ENCODE measurements at regions not wholly inside any gene's neighbourhood (a gene's known extent, or its start where the extent isn't known, plus 50 kb on each side); places are given as distances from the start of the nearest gene placed in this dataset.

DNA sequence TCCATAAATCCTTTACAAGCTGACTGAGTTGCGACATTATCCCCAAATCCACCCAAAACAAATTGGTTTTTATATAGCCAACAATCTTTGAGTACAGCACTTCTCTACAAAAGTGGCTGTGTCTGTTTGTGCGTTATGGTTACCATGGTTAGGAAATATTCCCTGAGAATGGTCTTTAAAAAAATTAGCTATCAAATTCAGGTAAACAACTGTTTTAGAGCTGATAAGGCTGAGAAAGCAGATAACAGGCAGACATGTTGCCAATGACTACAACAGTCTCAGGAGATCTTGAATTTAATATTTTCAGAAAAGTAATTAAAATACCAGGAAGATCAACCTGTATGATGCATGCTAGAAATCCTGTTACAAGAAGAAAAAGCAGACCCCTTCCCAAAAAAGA is 248.0 kb downstream of the RASSF9 start:
- no peak for DNase-seq (ENCODE audit: extremely low read depth, low read depth)
- TF ChIP-seq, protein P1, sequence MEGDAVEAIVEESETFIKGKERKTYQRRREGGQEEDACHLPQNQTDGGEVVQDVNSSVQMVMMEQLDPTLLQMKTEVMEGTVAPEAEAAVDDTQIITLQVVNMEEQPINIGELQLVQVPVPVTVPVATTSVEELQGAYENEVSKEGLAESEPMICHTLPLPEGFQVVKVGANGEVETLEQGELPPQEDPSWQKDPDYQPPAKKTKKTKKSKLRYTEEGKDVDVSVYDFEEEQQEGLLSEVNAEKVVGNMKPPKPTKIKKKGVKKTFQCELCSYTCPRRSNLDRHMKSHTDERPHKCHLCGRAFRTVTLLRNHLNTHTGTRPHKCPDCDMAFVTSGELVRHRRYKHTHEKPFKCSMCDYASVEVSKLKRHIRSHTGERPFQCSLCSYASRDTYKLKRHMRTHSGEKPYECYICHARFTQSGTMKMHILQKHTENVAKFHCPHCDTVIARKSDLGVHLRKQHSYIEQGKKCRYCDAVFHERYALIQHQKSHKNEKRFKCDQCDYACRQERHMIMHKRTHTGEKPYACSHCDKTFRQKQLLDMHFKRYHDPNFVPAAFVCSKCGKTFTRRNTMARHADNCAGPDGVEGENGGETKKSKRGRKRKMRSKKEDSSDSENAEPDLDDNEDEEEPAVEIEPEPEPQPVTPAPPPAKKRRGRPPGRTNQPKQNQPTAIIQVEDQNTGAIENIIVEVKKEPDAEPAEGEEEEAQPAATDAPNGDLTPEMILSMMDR (IDR thresholded peaks at IDR 0.05; ENCODE audit: low read depth, low read length) = no peak

DNA sequence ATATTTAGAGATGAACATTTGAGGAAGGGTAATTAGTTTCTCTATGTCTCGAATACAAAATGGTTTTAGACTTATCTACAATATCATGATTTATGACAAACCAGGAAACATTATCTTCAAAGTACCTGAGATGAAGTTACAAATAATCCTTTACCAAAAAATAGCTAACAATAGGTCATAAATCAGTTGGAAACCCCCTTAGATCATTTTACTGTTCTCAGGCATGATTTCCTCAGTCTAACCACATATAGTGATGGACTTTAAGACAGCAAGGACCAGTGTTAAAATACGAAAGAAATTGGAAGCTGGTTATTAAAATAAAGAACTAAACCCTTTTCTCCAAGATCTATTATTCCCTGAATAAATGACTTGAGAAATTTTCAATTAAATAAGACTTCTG is 235.4 kb downstream of the RASSF9 start:
- TF ChIP-seq, protein P1 (IDR thresholded peaks at IDR 0.05; ENCODE audit: low read depth, low read length) = no peak
- no peak for DNase-seq (ENCODE audit: extremely low read depth, low read depth)

DNA sequence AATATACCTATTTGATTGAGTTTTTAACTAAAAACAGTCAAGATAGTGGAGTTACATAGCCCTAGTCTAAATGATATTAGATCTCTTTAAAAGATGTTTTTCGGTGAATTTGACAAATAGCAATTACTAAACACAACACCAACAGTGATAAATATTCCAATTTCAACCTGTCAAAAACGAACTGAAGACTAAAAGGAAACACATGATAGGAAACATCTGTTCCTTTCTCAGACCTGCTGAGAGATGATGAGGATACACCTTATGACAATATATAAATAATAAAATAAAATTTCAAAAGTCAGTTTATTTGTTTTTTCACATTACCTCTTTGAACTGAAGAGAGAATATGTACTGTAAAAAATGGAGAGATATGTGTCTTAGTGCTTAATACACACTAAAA is 232.7 kb downstream of the RASSF9 start:
- TF ChIP-seq, protein P1 (IDR thresholded peaks at IDR 0.05; ENCODE audit: low read depth, low read length) = no peak

DNA sequence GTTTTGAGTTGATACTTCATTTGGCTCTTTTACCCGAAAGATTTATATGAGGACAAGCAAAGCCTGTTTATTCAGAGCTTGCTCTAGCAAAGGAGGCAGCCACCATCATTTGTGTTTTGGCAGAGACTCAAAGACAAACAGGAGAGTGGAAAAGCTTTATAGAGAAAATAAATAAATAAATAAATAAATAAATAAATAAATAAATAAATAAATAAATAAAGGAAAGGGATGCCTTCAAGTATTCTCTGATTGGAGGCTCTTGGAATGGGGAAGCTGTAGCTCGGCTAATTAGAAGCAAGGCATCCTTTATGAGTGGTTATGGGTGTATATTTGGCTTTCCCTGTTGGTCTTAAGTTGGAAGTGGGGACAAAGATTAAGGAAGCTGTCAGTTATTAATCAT is 229.8 kb downstream of the RASSF9 start:
- no peak for DNase-seq (ENCODE audit: extremely low read depth, low read depth)
- TF ChIP-seq, protein P1 (IDR thresholded peaks at IDR 0.05; ENCODE audit: low read depth, low read length) = no peak

More for the DNA sequence above, 232.7 kb downstream of the RASSF9 start:
- DNase-seq (ENCODE audit: extremely low read depth, low read depth) = no peak

DNA sequence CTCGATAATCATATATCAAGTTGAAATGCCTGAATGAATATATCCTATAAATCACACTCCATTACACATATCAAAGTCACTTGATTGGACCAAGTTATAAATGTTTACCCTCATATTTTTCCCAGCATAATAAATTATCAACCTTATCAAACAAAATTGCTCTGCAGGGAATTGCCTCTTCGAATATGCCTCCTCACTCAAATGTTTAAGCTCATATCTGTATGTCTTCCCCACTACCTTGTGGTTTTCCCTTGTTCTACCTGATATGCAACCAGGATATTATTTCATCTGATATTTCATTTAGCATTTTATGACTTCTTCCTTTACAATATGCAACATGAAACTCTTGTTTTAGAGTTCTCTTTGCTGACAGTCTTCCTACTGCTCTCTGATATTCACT is 226.4 kb downstream of the RASSF9 start:
- TF ChIP-seq, protein P1 (IDR thresholded peaks at IDR 0.05; ENCODE audit: low read depth, low read length) = no peak
- no peak for DNase-seq (ENCODE audit: extremely low read depth, low read depth)

DNA sequence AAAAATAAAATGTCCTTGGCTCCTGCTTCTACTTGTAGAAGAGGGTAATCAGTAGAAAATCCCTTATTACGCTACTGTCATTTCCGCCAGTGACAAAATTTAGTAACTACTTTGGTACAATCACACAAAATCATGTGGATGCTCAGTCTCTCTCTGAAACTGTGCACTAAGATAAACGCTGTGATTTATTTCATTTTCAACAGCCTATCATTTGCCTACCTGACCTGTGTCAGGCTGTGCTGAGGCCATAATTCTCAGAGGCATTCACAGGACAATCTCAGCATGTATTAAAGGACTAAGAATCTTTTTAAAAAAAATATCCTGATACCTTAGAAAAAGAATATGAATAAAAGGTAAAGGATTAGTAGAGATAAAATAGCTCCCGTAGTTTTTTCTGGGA is 226.0 kb downstream of the RASSF9 start:
- TF ChIP-seq, protein P1 (IDR thresholded peaks at IDR 0.05; ENCODE audit: low read depth, low read length) = no peak
- DNase-seq (ENCODE audit: extremely low read depth, low read depth) = no peak

DNA sequence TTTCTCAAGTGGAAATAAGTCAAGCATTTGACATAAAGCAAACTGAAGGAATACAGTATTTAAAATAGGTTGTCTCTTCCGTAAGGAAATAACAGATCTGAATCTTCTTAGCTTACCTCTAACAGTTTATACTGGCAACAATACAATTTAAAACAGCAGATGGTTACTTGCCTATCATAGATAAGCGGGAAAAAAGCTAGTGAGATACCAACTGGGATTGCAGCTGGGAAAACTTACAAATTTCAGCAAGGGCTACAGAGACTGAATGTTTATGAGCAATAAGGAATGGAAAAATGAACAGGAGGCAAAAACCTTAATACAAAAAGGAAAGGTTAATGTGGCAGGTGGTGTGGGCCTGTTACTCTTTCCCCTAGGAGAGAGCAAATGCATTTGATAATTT is 220.0 kb downstream of the RASSF9 start:
- TF ChIP-seq, protein P1 (IDR thresholded peaks at IDR 0.05; ENCODE audit: low read depth, low read length) = no peak
- DNase-seq (ENCODE audit: extremely low read depth, low read depth) = no peak
